ENCODE measurements at regions not wholly inside any gene's neighbourhood (a gene's known extent, or its start where the extent isn't known, plus 50 kb on each side); places are given as distances from the start of the nearest gene placed in this dataset.

- H3K79me2 ChIP-seq (ENCODE audit: insufficient read depth, low read length), result no peaks in the 10 kb centered on the region
- no peak overlapping the region for H3K9ac ChIP-seq (ENCODE audit: low read depth, low read length, poor library complexity, severe bottlenecking)
- H3K4me3 ChIP-seq (ENCODE audit: low read length, poor library complexity, severe bottlenecking), result no peak overlapping the region
Measured at GRCh38 chr19:28726533-28727479, 486.1 kb downstream of the UQCRFS1 start.

GRCh38 chr19:28718909-28719308 is 494.0 kb downstream of the UQCRFS1 start:
- no peaks in the 10 kb centered on the region for H3K9me2 ChIP-seq (replicated peaks; ENCODE audit: low read depth, low read length)
- no peaks in the 10 kb centered on the region for H4K20me1 ChIP-seq (ENCODE audit: insufficient read depth, low read length, poor library complexity, severe bottlenecking)
- no peak for TF ChIP-seq CTCF (conservative IDR thresholded peaks at IDR 0.05; ENCODE audit: low read length)
- TF ChIP-seq EZH2phosphoT487 (IDR thresholded peaks at IDR 0.05; ENCODE audit: borderline replicate concordance), result no peak

More at GRCh38 chr19:28726533-28727479, 486.1 kb downstream of the UQCRFS1 start:
- no peak for TF ChIP-seq CTCF (conservative IDR thresholded peaks at IDR 0.05; ENCODE audit: low read length)
- TF ChIP-seq EZH2phosphoT487 (IDR thresholded peaks at IDR 0.05; ENCODE audit: borderline replicate concordance), result no peak
- no peaks in the 10 kb centered on the region for H3K4me1 ChIP-seq (ENCODE audit: insufficient read depth, low read length, poor library complexity, severe bottlenecking)
- no peaks in the 10 kb centered on the region for H3F3A ChIP-seq (ENCODE audit: low read depth)
- H3K27me3 ChIP-seq (ENCODE audit: insufficient read depth, low read length, poor library complexity, severe bottlenecking), result no peaks in the 10 kb centered on the region
- H3K9me3 ChIP-seq (ENCODE audit: insufficient read depth, low read depth, low read length), result no peaks in the 10 kb centered on the region
- H2AFZ ChIP-seq (ENCODE audit: low read length), result no peak overlapping the region
- no peaks in the 10 kb centered on the region for H3K36me3 ChIP-seq (ENCODE audit: insufficient read depth, low read length)
- no peaks in the 10 kb centered on the region for H3K9me2 ChIP-seq (replicated peaks; ENCODE audit: low read depth, low read length)
- no peak overlapping the region for H3K4me2 ChIP-seq (ENCODE audit: low read depth, low read length, poor library complexity, severe bottlenecking)
- no peaks in the 10 kb centered on the region for H4K20me1 ChIP-seq (ENCODE audit: insufficient read depth, low read length, poor library complexity, severe bottlenecking)

DNA sequence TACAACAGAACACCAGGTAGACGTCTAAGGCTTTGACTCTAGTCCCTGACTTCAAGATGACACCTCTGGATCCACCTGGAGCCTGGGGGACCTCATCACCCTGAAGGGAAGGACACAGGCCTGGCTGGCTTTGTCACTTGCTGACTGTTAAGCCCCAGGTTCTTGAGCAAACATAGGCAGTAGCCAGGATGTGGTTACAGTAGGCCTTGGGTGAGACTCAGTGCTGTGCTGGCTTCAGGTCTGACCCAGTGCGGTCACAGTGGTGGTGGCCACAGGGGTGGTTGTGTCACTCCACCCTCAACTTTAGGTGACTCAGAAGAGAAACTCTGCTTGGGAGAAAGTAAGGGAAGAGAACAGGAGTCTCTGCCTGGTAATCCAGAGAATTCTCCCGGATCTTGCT is 497.8 kb downstream of the UQCRFS1 start:
- H3K36me3 ChIP-seq (ENCODE audit: insufficient read depth, low read length), result no peaks in the 10 kb centered on the region
- TF ChIP-seq CTCF (conservative IDR thresholded peaks at IDR 0.05; ENCODE audit: low read length) (no peak), EZH2phosphoT487 (IDR thresholded peaks at IDR 0.05; ENCODE audit: borderline replicate concordance) (no peak)
- no peaks in the 10 kb centered on the region for H3F3A ChIP-seq (ENCODE audit: low read depth)
- H3K4me1 ChIP-seq (ENCODE audit: insufficient read depth, low read length, poor library complexity, severe bottlenecking), result no peaks in the 10 kb centered on the region
- H3K9me2 ChIP-seq (replicated peaks; ENCODE audit: low read depth, low read length), result no peaks in the 10 kb centered on the region
- no peaks in the 10 kb centered on the region for H3K79me2 ChIP-seq (ENCODE audit: insufficient read depth, low read length)
- H4K20me1 ChIP-seq (ENCODE audit: insufficient read depth, low read length, poor library complexity, severe bottlenecking), result no peaks in the 10 kb centered on the region
- no peak overlapping the region for H2AFZ ChIP-seq (ENCODE audit: low read length)
- H3K27me3 ChIP-seq (ENCODE audit: insufficient read depth, low read length, poor library complexity, severe bottlenecking), result no peaks in the 10 kb centered on the region
- H3K9me3 ChIP-seq (ENCODE audit: insufficient read depth, low read depth, low read length), result no peaks in the 10 kb centered on the region
- H3K4me2 ChIP-seq (ENCODE audit: low read depth, low read length, poor library complexity, severe bottlenecking), result no peak overlapping the region
- H3K4me3 ChIP-seq (ENCODE audit: low read length, poor library complexity, severe bottlenecking), result no peak overlapping the region
- no peak overlapping the region for H3K9ac ChIP-seq (ENCODE audit: low read depth, low read length, poor library complexity, severe bottlenecking)

More at GRCh38 chr19:28718909-28719308, 494.0 kb downstream of the UQCRFS1 start:
- Histone ChIP-seq H3F3A (ENCODE audit: low read depth) (no peaks in the 10 kb centered on the region), H3K79me2 (ENCODE audit: insufficient read depth, low read length) (no peaks in the 10 kb centered on the region), H3K36me3 (ENCODE audit: insufficient read depth, low read length) (no peaks in the 10 kb centered on the region), H3K4me3 (ENCODE audit: low read length, poor library complexity, severe bottlenecking) (no peak overlapping the region), H3K4me2 (ENCODE audit: low read depth, low read length, poor library complexity, severe bottlenecking) (no peak overlapping the region), H3K9me3 (ENCODE audit: insufficient read depth, low read depth, low read length) (no peaks in the 10 kb centered on the region), H3K9ac (ENCODE audit: low read depth, low read length, poor library complexity, severe bottlenecking) (no peak overlapping the region), H2AFZ (ENCODE audit: low read length) (no peak overlapping the region), H3K4me1 (ENCODE audit: insufficient read depth, low read length, poor library complexity, severe bottlenecking) (no peaks in the 10 kb centered on the region), H3K27me3 (ENCODE audit: insufficient read depth, low read length, poor library complexity, severe bottlenecking) (no peaks in the 10 kb centered on the region)

Data from Loucy (cell line).